GM12878 (cell line): ENCODE measurements at regions not wholly inside any gene's neighbourhood (a gene's known extent, or its start where the extent isn't known, plus 50 kb on each side); places are given as distances from the start of the nearest gene placed in this dataset.

Experiments used
- ATAC-seq: fragments of 200-7000 bp; cut with Tn5 transposase; 3 replicates; pipeline ENCODE4 v1.9.1; 2020; ENCODE audit warnings: mild to moderate bottlenecking, moderate library complexity
- BruUV-seq: library from RNA; stranded (reverse); fragments of 400-500 nt; replicated peaks from 2 replicates; lab custom pipeline; 2021; lab: Mats Ljungman, UMichigan
- CTCF ChIA-PET: fragments of 300-600 bp; sonication (Branson Sonifier 250); formaldehyde crosslinking; extraction: SDS; loops from one replicate; lab custom pipeline; 2021; ENCODE audit warnings: inconsistent platforms; lab: Yijun Ruan, JAX
- POLR2A ChIA-PET: fragments of 350-600 bp; formaldehyde crosslinking; extraction: SDS; loops from one replicate; lab custom pipeline; 2021; ENCODE audit warnings: inconsistent platforms; lab: Charles Lee
- RAD21 ChIA-PET: fragments of 300-600 bp; sonication (Branson Sonifier 250); formaldehyde crosslinking; loops from one replicate; lab custom pipeline; 2023; ENCODE audit warnings: antibody characterized with exemption; ENCODE audit not compliant: unreplicated experiment; lab: Charles Lee
- SMC1A ChIA-PET: fragments of 300-600 bp; sonication (Branson Sonifier 250); formaldehyde crosslinking; loops from one replicate; lab custom pipeline; 2023; ENCODE audit not compliant: unreplicated experiment, uncharacterized antibody; lab: Charles Lee
- DNase-seq: peaks from one replicate; pipeline ENCODE4 v3.0.0-alpha.2; 2011; ENCODE audit warnings: low read depth, low spot score
- FAIRE-seq: peaks from 3 replicates; lab custom pipeline; 2011; peaks lifted over from hg19 to GRCh38; lab: Jason Lieb, UNC
- H2AFZ ChIP-seq: 2 replicates; pipeline ENCODE4 v1.6.0; 2011; ENCODE audit warnings: low read depth, low read length, control low read depth; ENCODE audit not compliant: control insufficient read depth
- H3K27ac ChIP-seq: 2 replicates; pipeline ENCODE4 v1.5.1; 2011; ENCODE audit warnings: control low read depth; ENCODE audit not compliant: control insufficient read depth, insufficient read depth
- H3K27me3 ChIP-seq, 2 experiments: replicated peaks in 1 of 2; 2 replicates each; pipeline versions ENCODE4 v1.6.0 to v1.6.1; 2011; ENCODE audit warnings: low read length in 1 of 2; ENCODE audit not compliant: control insufficient read depth in 2 of 2, insufficient read depth in 2 of 2
- H3K36me3 ChIP-seq, 2 experiments: 2 replicates each; pipeline ENCODE4 v1.5.1; 2011; ENCODE audit warnings: low read length in 1 of 2; ENCODE audit not compliant: control insufficient read depth in 2 of 2, insufficient read depth in 2 of 2
- H3K4me1 ChIP-seq: 2 replicates; pipeline ENCODE4 v1.6.1; 2011; ENCODE audit warnings: mild to moderate bottlenecking, low read length, moderate library complexity, mixed read lengths; ENCODE audit not compliant: control insufficient read depth, insufficient read depth
- H3K4me2 ChIP-seq: 2 replicates; pipeline ENCODE4 v1.6.0; 2011; ENCODE audit warnings: control low read depth; ENCODE audit not compliant: control insufficient read depth, insufficient read depth
- H3K4me3 ChIP-seq: fragments of 200-600 bp; sonication (generic); 2 replicates; pipeline ENCODE4 v1.5.1; 2016
- H3K79me2 ChIP-seq: 2 replicates; pipeline ENCODE4 v1.6.0; 2011; ENCODE audit warnings: low read length; ENCODE audit not compliant: control insufficient read depth, insufficient read depth
- H3K9ac ChIP-seq: 2 replicates; pipeline ENCODE4 v1.8.0; 2011; ENCODE audit warnings: low read length, control low read depth, mixed read lengths; ENCODE audit not compliant: control insufficient read depth, insufficient read depth
- H3K9me3 ChIP-seq: replicated peaks from 3 replicates; pipeline ENCODE4 v1.5.1; 2011; ENCODE audit warnings: mild to moderate bottlenecking, low read length; ENCODE audit not compliant: control insufficient read depth, insufficient read depth
- H4K20me1 ChIP-seq: 2 replicates; pipeline ENCODE4 v1.6.0; 2011; ENCODE audit not compliant: control insufficient read depth, insufficient read depth
- DPF2 ChIP-seq: fragments of 450-650 bp; IDR thresholded peaks from 2 replicates; pipeline ENCODE4 v1.6.1; 2017; ENCODE audit warnings: mild to moderate bottlenecking
- EZH2 ChIP-seq: IDR thresholded peaks from 2 replicates; pipeline ENCODE4 v1.6.1; 2012; ENCODE audit warnings: low read depth, mild to moderate bottlenecking, control low read depth, inconsistent platforms, low read length, borderline replicate concordance; ENCODE audit not compliant: control insufficient read depth
- FOS ChIP-seq: IDR thresholded peaks from 3 replicates; pipeline ENCODE4 v1.6.1; 2011; ENCODE audit warnings: borderline replicate concordance; ENCODE audit not compliant: insufficient read length; ENCODE audit errors: extremely low read depth
- HSF1 ChIP-seq: fragments of 150-350 bp; IDR thresholded peaks from 2 replicates; pipeline ENCODE4 v1.6.1; 2014; ENCODE audit warnings: mild to moderate bottlenecking, low read depth, low read length
- MAX ChIP-seq: IDR thresholded peaks from 2 replicates; pipeline ENCODE4 v1.6.1; 2012; ENCODE audit warnings: low read depth, low read length, improper control_type of control experiment
- MLLT1 ChIP-seq: fragments of 450-650 bp; IDR thresholded peaks from 2 replicates; pipeline ENCODE4 v1.6.1; 2016; ENCODE audit warnings: mild to moderate bottlenecking
- MTA3 ChIP-seq: IDR thresholded peaks from 2 replicates; pipeline ENCODE4 v1.6.1; 2012; ENCODE audit warnings: low read length, inconsistent platforms, borderline replicate concordance
- POLR2A ChIP-seq: IDR thresholded peaks from 2 replicates; pipeline ENCODE4 v1.6.1; 2011; ENCODE audit warnings: low read depth, mild to moderate bottlenecking, low read length
- TBL1XR1 ChIP-seq: IDR thresholded peaks from 2 replicates; pipeline ENCODE4 v1.6.1; 2012; ENCODE audit warnings: low read depth, low read length, improper control_type of control experiment
- TCF3 ChIP-seq: IDR thresholded peaks from 2 replicates; pipeline ENCODE4 v1.6.1; 2012; ENCODE audit warnings: low read depth, mild to moderate bottlenecking, low read length, borderline replicate concordance; ENCODE audit not compliant: insufficient read depth
- ZNF207 ChIP-seq: fragments of 450-650 bp; IDR thresholded peaks from 2 replicates; pipeline ENCODE4 v1.6.1; 2014; ENCODE audit warnings: antibody characterized with exemption, mild to moderate bottlenecking, borderline replicate concordance
- WGBS: methylation state at CpG from one replicate; pipeline ENCODE4 v1.1.6; 2016; ENCODE audit warnings: low lambda C conversion rate; ENCODE audit not compliant: insufficient replicate concordance, insufficient coverage; ENCODE audit errors: missing lambda C conversion rate; 5-methylcytosine and 5-hydroxymethylcytosine counted together
- in situ Hi-C: fragments of 300-500 bp; cut with MboI; formaldehyde crosslinking; loops from 9 replicates; pipeline ENCODE4 v1.14.3; 2018; ENCODE audit warnings: mixed read lengths
- intact Hi-C: fragments of 100-400 bp; cut with micrococcal nuclease; formaldehyde crosslinking; loops from one replicate; pipeline ENCODE4 v1.14.2; 2022; ENCODE audit not compliant: unreplicated experiment

GRCh38 chr18:70423120-70423519 lies 134.3 kb downstream of the SOCS6 start:
- no peak for FAIRE-seq
- POLR2A ChIA-PET, result no interaction called here
- Histone ChIP-seq H3K4me1 (peaks cover 13% of the 10 kb centered on the region), H3K27ac (no peak overlapping the region), H3K79me2 (no peaks in the 10 kb centered on the region), H3K27me3 (no peaks in the 10 kb centered on the region; a peak in 1 of 4 replicates), H3K4me3 (no peak overlapping the region), H2AFZ (no peak overlapping the region), H3K9ac (no peak overlapping the region), H3K4me2 (no peak overlapping the region)
- ATAC-seq, result no peak
- 47% methylated on average over 5 of the region's 5 CpGs for WGBS
- SMC1A ChIA-PET, result no interaction called here
- RAD21 ChIA-PET, result no interaction called here
- BruUV-seq, result no TSS peak
- CTCF ChIA-PET, result interaction anchor here (1.5 to 3.4 kb wide), 2 partner anchors 18 to 228 kb away, joined by 3 to 8 read pairs; no protein-coding TSS in a partner anchor
- no peak for DNase-seq
- intact Hi-C loops (no loop called here), in situ Hi-C loops (no loop called here)
- TF ChIP-seq POLR2A, result no peak
- TF ChIP-seq MAX, result no peak
- TF ChIP-seq, all 136 proteins: peak for 0
- Histone ChIP-seq H3K9me3 (no peaks in the 10 kb centered on the region; the same call in 2 of the 3 replicates), H4K20me1 (no peaks in the 10 kb centered on the region), H3K36me3 (no peaks in the 10 kb centered on the region)

GRCh38 chr18:70422391-70422965 lies 133.6 kb downstream of the SOCS6 start:
- ChIA-PET POLR2A (no interaction called here), CTCF (interaction anchor here (1.2 to 3.4 kb wide), 4 partner anchors 11 to 227 kb away, joined by 3 to 8 read pairs (median 4); no protein-coding TSS in a partner anchor), RAD21 (no interaction called here), SMC1A (interaction anchor here (0.9 kb wide), 1 partner anchor 12 kb away, joined by 3 read pairs; no protein-coding TSS in a partner anchor)
- peaks cover 0 to 4% of the 10 kb centered on the region in 2 experiments; a peak in 1 of 4 replicates for H3K27me3 ChIP-seq
- H3K4me1 ChIP-seq, result peaks cover 10% of the 10 kb centered on the region
- H3K9ac ChIP-seq, result no peak overlapping the region
- ATAC-seq (no peak), FAIRE-seq (no peak), DNase-seq (no peak)
- H4K20me1 ChIP-seq, result no peaks in the 10 kb centered on the region
- H3K27ac ChIP-seq, result no peak overlapping the region
- no peak for TF ChIP-seq TBL1XR1
- TF ChIP-seq HSF1, result no peak
- TF ChIP-seq MTA3, result no peak
- no peak for TF ChIP-seq EZH2
- TF ChIP-seq TCF3, result no peak
- no peak for TF ChIP-seq ZNF207
- TF ChIP-seq FOS, result no peak
- TF ChIP-seq DPF2, result no peak
- no peak for TF ChIP-seq MLLT1
- H2AFZ ChIP-seq, result no peak overlapping the region
- 0% methylated on average over 1 of the region's 1 CpG for WGBS
- H3K9me3 ChIP-seq, result no peaks in the 10 kb centered on the region; the same call in 2 of the 3 replicates
- intact Hi-C loops (no loop called here), in situ Hi-C loops (no loop called here)
- H3K36me3 ChIP-seq, result no peaks in the 10 kb centered on the region
- H3K79me2 ChIP-seq, result no peaks in the 10 kb centered on the region
- no TSS peak for BruUV-seq
- H3K4me2 ChIP-seq, result no peak overlapping the region
- no peak overlapping the region for H3K4me3 ChIP-seq
